HG02798 (cell line): ENCODE measurements at regions not wholly inside any gene's neighbourhood (a gene's known extent, or its start where the extent isn't known, plus 50 kb on each side); places are given as distances from the start of the nearest gene placed in this dataset.

Experiments
- ATAC-seq: cut with Tn5 transposase; IDR thresholded peaks from one replicate; pipeline ENCODE4 v1.9.1; 2021; ENCODE audit warnings: mild to moderate bottlenecking; ENCODE audit not compliant: unreplicated experiment, poor library complexity

DNA sequence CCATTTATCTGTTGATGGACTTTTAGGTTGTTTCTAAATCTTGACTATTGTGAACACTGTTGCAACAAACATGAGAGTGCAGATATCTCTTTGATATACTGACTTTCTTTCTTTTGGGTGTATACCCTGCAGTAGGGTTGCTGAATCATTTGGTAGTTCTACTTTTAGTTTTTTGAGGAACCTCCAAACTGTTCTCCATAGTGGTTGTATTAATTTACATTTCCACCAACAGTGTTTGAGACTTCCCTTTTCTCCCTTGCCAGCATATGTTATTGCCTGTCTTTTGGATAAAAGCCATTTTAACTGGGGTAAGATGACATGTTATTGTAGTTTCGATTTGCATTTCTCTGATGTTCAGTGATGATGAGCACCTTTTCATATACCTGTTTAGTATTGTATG, 330.0 kb downstream of the DDX10 start:
- no peak for ATAC-seq

DNA sequence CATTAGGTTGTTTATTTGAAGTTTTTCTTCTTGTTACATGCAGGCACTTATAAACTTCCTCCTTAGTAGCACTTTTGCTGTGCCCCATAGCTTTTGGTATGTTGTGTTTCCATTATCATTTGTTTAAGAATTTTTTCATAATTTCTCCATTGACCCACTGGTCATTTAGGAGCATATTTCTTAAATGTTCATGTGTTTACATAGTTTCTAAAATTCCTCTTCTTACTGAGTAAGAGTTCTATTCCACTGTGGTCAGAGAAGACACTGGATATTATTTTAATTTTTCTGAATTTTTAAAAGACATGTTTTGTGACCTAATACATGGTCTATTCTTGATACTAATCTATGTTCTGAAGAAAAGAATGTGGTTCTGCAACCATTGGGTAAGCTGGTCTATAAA, 333.0 kb downstream of the DDX10 start:
- ATAC-seq = no peak

DNA sequence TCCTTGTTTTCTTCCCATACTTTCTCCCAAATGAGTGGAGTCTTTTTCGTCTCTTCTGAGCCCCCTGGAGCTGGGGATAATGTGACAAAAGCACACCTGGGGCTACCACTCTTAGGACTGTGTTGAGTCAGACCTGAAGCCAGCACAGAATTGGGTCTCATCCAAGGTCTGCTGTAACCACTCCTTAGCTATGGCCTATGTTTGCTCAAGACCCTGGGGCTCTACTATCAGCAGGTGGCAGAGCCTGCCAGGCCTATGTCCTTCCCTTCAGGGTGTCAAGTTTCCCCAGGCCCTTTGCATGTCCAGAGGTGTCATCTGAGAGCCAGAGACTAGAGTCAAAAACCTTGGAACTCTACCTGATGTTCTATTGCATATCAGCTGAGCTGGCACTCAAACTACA, 335.7 kb downstream of the DDX10 start:
- no peak for ATAC-seq

DNA sequence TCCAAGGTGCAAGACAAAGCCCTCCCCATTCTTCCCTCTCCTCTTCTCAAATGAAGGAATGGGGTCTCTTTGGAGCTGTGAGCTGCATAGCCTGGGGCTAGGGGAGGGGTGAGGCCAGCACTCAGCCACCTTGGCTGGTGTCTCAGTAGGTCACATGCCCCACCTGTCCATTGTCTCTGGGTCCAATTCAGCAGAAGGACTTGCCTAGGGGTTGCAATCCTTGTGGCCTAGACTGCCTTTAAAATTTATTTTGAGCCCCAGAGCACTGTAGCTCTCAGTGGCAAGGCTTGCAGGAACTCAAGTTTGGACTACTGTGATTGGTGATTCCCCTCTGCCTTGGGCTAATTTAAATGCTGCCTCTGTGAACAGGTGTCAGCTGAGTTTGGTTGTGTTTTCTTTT, 336.7 kb downstream of the DDX10 start:
- ATAC-seq = no peak

DNA sequence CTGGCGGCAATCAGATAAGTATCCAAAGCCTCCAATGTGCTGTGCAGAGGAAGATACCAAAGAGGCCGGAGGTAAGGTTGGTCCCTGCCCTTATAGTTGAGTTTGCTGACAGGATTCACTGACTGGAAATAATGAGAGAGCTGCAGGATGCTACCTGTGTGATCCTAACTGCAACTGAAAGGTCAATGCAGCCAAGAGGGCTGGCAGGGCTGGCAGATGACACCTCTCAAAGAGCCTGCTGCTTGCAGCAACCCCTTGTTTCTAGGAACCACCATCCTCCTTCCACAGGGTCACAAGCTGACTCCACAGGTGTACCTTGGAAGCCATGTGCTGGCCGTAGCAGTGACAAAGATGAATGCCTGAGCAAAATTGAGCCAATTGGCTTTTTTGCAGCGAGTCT, 348.1 kb downstream of the DDX10 start:
- no peak for ATAC-seq

DNA sequence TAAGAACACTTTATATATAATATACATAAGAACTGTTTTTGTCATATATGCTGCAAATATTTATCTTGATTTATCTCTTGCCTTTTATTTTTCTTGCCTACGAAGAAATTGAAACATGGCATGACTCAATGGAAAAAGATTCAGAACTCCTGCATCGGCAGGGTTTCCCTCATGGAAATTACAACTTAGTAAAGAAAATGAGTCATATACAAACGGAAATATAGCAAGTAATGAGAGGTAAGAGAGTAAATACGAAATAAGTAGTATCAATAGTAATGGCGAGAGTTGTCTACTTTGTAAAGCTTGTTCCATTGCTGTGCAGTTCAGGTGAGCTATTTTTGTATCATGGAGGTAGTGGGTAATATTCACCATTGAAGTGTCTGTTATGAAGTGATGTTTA, 350.4 kb downstream of the DDX10 start:
- ATAC-seq = no peak

DNA sequence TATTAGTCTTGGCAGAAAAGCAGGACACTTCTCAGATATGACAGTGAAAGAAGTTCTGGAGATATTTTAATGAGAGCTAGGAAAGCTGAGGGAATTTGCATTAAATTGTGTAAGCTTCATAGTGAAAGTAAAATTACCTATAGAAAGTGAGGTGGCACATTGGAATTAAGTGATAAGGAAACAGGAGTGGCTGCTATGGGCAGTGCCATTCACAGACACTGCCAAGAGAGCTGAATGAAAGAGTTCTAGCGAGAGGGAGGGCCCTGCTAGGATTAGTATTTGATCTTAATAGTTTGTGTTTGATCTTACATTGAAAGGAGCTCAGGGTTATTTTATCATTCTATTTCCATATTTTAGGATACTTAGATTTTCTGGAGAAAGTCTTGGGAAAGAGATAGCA, 351.9 kb downstream of the DDX10 start:
- no peak for ATAC-seq

DNA sequence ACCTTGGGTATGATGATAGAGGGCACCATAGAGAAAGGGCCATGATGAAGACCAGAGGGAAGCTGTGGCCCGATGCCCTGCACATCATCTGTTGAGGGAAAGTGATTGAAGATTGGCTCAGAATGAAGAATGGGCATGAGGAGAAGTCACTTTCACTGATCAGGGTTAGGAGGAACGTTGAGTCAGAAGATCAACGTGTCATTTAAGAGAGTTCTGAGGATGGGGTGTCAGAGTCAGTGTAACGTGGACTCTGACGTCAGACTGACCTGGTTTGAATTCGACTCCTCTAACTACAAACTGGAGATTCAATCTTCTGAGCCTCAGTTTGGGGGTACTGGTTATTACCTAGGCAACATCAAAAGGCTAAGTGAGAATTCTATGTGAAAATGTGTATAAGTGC, 352.6 kb downstream of the DDX10 start:
- no peak for ATAC-seq

DNA sequence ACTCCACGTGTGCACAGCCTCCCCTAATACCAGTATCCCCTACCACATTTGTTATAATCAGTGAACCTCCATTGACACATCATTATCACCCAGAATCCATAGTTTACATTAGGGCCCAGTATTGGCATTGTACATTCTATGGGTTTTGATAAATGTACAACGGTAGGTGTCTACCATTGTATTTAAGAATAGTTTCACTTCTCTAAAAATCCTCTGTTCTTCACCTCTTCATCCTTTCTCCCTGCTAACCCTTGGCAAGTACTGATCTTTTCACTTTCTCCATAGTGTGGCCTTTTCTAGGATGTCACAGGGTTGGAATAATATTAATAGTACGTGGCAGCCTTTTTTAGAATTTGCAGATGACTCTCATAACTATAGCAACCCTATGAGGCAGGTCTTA, 353.8 kb downstream of the DDX10 start:
- no peak for ATAC-seq

DNA sequence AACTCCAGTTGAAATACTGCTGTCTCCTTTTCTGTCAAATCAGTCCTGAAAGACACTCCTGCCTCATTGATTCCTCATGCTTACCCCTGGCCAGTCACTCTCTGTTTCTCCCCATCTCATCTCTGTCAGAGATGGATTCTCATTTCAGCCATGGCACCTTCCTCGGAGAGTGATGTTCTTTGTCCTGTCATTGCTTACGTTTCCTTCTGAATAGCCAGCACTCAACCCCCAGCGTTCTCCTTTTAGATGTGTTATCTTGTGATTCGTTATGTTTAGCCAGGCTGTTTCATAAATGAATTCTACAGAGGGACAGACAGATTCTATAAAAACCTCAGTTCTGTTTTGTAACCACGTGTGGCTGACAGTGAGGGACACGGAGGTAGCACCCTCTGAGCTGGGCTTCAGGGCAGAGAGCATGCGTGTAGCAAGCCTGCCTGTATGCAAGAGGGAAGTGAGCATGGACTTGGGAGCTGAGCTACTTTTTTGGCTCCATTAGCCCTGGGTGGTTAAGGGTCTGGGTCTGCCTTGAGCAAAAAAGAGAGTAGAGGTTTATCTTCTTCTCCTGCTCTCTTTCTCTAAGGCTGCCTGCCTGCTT, 354.6 kb downstream of the DDX10 start:
- ATAC-seq = no peak

DNA sequence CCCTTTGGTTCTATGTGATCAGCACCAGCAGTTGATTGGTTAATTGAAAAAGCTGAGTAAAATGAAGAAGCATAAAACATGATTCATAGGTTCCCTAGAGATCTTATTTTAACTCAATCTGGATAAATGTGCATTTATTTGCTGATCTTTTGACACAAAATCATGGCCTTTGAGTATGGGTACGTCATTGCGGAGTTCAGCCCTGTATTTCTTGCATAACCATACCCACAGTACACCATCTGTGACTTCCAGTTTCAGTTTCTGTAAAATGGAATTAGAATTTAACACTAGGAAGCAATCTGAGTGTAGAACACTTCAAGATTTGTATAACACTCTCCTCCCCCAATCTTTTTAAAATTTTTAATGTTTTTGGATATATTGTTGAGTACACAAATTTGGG, 358.2 kb downstream of the DDX10 start:
- no peak for ATAC-seq

DNA sequence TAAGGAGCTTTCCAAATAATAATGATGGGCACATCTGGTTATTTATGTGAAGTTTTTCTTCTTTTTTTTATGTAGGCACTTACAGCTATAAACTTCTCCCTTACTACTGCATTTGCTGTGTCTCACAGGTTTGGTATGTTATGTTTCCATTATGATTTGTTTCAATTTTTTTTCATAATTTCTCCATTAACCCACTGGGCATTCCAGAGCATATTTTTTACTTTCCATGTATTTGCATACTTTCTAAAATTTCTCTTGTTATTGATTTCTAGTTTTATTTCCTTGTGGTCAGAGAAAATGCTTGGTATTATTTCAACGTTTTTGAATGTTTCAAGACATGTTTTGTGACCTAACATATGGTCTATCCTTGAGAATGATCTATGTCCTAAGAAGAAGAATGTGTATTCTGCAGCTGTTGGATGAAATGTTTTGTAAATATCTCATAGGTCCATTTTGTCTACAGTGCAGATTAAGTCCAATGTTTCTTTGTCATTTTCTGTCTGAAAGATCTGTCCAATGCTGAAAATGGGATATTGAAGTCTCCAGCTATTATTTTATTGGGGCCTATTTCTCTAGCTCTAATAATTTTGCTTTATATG, 362.1 kb downstream of the DDX10 start:
- no peak for ATAC-seq

DNA sequence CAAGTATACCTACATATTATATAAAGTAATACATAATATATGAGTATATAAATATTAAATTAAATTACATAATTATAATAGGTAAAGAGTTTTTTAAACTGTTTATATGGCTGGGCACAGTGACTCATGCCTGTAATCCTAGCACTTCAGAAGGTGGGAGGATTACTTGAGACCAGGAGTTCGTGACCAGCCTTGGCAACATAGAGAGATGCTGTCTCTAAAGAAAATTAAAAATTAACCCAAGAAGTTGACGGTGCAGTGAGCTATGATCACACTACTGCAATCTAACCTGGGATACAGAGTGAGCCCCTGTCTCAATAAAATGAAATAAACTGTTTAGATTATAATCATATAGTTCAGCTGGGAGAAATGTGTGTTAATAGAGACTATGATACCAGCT, 363.0 kb downstream of the DDX10 start:
- ATAC-seq = no peak

DNA sequence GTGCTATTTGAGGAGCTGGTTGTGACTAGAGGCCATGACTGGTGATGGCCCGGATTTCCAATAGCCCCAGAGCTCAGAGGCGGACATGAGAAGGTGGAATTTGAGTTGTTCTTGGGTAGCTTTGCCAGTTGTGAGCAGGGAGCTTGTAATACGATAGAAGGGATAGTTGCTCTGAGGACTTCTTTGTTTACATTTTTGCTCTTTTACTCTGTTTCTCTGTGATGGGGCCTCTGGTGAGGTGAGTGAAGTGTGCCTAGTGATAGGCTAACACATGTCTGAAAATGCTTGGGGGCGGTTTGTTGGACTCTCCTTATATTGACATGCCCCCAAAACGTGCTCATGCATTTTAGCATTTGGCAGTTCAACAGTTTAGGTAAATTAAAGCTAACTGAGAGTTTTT, 365.1 kb downstream of the DDX10 start:
- no peak for ATAC-seq

DNA sequence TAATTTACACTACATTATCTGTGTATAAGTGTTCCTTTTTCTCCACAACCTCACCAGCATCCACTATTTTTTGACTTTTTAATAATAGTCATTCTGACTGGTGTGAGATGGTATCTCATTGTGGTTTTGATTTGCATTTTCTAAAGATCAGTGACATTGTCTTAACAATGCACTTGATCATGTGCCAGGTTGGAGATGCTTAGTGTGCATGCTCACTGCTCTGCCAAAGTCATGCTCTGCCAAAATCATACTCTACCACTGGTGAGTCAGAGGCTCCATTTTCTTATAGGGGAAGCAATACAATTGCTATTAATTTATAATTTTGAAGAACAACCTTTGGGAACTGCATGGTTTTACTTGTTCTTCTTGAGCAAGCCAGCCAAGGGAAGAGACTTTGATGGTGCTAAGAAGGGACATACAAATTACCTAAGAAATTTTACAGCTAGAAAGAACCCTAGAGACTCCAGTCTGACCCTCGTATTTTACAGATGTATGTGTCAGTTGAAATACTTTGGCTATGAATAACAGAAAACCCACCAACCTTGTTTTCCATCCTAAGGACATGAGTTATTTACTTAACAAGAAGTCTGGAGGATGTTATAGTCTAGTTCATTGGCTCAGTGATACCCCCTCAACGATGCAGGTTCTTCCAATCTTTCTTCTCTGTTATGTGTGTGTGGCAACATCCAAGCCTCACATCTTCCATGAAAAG, 368.9 kb downstream of the DDX10 start:
- ATAC-seq = no peak

DNA sequence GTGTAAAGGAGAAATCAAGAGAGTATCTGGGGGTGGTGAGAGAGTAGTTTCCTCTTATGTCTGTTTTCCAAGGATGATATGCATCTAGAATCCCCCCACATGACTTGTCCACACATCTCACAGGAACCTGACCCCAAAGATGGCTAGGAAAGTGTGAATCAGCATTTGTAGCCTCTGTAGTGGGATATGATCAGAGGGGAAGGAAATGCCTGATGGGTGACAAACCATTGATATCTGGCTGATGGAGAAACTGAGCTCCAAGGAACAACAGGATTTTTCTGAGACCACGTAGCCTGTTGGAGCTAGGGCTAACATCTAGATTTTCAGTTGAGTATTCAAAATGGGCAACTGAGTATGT, 369.4 kb downstream of the DDX10 start:
- ATAC-seq = no peak

DNA sequence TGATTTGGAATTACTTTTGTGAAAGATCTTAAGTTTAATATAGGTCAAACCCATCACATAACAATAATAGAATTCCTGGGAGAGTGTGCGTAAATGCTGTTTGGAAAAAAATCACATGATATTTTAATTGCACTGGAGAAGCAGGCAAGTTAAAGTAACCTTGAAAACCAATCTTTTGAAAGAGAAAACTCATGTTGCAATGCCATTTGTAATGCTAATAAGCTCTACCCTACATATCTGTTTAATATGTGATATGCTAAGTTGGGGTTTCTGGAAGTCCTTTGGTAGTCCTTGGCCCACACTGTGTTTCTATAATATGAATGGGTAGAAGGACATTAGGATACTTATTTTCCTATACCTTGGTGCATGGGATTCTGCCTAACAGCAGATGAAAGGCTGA, 370.4 kb downstream of the DDX10 start:
- ATAC-seq = no peak

DNA sequence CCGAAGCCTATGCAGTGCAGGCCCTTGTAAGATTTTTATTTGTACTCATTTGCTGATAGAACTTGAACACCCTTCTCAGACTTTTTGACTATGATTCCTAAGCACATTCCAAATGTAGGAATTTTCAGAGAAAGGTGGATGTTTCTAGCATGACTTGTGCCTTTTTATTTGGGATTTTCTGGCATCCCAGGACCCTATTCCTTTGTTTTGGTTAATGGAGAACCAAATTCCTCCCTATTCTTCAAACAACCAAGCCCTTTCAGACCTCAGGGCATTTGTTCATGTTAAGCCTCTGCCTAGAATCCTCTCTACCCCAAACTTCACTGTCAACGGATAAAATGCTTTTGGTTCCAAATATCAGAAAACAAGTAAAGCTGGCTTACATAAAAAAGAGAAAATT, 371.1 kb downstream of the DDX10 start:
- no peak for ATAC-seq

DNA sequence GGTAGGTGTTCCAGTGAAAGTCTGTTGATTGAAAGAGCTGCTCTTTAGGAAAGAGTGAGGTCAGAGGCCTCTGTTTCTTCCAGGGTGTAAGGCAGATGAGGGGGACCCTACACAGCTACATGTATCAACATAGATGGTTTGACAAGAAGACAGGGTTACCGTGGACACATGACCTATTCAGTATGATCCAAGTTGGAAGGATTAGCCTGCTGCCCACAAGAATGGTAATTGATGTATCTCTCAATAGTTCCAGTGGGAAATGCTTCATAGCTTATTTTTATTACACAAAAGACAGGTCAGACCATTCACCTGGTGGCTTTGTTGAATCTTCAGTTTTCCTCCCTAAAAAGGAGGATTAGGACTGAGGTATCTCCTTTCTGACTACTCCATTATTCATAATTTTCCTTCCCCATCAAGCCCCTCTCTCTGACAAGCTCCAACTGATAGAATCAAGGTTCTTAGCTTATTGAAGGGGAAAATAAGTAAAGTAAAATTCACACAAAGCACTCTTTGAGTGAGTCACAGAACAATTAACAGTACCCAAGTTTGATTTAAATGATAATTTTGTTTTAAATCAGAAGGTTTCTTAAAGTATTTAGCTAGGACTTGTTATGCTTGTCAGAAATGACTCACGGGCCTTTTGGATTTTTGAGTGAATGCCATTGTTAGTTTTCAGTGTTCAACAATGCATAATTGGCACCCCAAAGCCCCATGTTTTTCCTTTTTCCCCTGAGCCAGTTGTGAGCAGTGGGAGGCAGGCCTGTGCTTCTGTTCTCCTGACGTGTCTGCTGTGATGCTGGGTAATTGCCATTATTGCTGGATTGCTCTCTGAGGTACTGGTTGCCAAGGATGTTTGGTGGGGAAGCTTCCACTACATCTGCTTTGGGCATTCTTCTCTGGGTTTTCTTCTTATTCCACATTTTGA, 373.2 kb downstream of the DDX10 start:
- no peak for ATAC-seq

DNA sequence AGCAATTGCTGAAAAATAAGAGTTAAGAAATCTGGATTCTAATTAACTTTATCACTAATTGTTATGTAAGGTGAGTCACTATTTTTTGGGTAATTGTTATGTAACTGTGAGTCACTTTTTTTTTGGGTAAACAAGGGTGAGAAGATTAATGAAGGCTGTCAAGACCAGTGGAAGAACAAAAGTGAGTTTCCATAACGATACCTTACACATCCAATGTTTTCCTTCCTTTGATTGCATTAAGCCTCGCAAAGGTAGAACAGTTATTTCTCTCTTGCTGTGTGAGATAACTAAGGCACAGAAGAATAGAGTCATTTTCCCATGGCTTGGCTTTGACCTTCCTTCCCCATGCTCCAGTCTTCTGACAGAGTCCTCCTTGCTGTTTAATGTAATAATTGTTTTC, 374.7 kb downstream of the DDX10 start:
- ATAC-seq = no peak

DNA sequence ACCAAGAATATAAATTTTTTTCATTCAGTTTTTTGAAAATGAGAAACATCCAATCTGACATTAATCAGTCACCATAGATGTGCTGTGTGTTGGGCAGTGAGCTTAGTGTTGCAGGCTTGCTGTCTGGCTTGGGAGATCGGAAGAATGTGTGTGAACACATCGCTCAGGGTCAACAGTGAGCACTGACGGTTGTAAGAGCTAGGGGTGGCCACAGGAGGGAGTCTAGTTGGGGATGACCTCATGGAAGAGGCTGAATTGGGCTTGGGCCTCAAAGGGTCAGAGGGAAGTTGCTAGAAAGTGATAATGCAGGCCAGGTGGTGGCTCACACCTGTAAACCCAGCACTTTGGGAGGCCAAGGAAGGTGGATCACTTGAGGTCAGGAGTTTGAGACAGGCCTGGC, 375.4 kb downstream of the DDX10 start:
- no peak for ATAC-seq
